Activated naive CD8-positive, alpha-beta T cell (primary cell): ENCODE measurements at regions not wholly inside any gene's neighbourhood (a gene's known extent, or its start where the extent isn't known, plus 50 kb on each side); places are given as distances from the start of the nearest gene placed in this dataset.
"Not testable (repeated sequence)": the region's sequence is repeated elsewhere in the genome, so short reads cannot be mapped to it uniquely, and the experiment has no call there.

Experiments
- H3K27ac Mint-ChIP-seq: one replicate; pipeline ENCODE4 v1.8.0; 2021; ENCODE audit warnings: mixed read lengths
- H3K27me3 Mint-ChIP-seq: one replicate; pipeline ENCODE4 v1.8.0; 2021; ENCODE audit warnings: mixed read lengths
- H3K36me3 Mint-ChIP-seq: one replicate; pipeline ENCODE4 v1.8.0; 2021; ENCODE audit warnings: mixed read lengths
- H3K4me1 Mint-ChIP-seq: one replicate; pipeline ENCODE4 v1.8.0; 2021; ENCODE audit warnings: low read depth, mixed read lengths
- H3K4me3 Mint-ChIP-seq: one replicate; pipeline ENCODE4 v1.8.0; 2021; ENCODE audit warnings: mild to moderate bottlenecking, mixed read lengths
- H3K9me3 Mint-ChIP-seq: one replicate; pipeline ENCODE4 v1.8.0; 2021; ENCODE audit warnings: low read depth, mixed read lengths

- peaks cover 2% of the 10 kb centered on the region for H3K36me3 Mint-ChIP-seq
- no peak overlapping the region for H3K27ac Mint-ChIP-seq
- no peaks in the 10 kb centered on the region for H3K4me1 Mint-ChIP-seq
- peaks cover 27% of the 10 kb centered on the region for H3K27me3 Mint-ChIP-seq
- peaks cover 10% of the 10 kb centered on the region for H3K9me3 Mint-ChIP-seq
- no peak overlapping the region for H3K4me3 Mint-ChIP-seq
Observed at GRCh38 chr16:86256995-86257394, 253.3 kb upstream of the FOXF1 start.

- Mint-ChIP-seq H3K9me3 (peaks cover 10% of the 10 kb centered on the region), H3K27me3 (peaks cover 28% of the 10 kb centered on the region), H3K27ac (no peak overlapping the region), H3K4me1 (no peaks in the 10 kb centered on the region), H3K36me3 (peaks cover 2% of the 10 kb centered on the region), H3K4me3 (no peak overlapping the region)
Observed at GRCh38 chr16:86257546-86257945, 252.8 kb upstream of the FOXF1 start.

GRCh38 chr16:86258713-86259112 is 251.6 kb upstream of the FOXF1 start:
- Mint-ChIP-seq H3K27ac (no peak overlapping the region), H3K4me3 (no peak overlapping the region), H3K4me1 (no peaks in the 10 kb centered on the region), H3K27me3 (peaks cover 28% of the 10 kb centered on the region), H3K9me3 (peaks cover 10% of the 10 kb centered on the region), H3K36me3 (peaks cover 2% of the 10 kb centered on the region)

GRCh38 chr16:86259499-86259898 is 250.8 kb upstream of the FOXF1 start:
- H3K4me3 Mint-ChIP-seq = no peak overlapping the region
- no peak overlapping the region for H3K27ac Mint-ChIP-seq
- H3K9me3 Mint-ChIP-seq = peaks cover 10% of the 10 kb centered on the region
- H3K27me3 Mint-ChIP-seq = peaks cover 28% of the 10 kb centered on the region
- no peaks in the 10 kb centered on the region for H3K4me1 Mint-ChIP-seq
- H3K36me3 Mint-ChIP-seq = peaks cover 2% of the 10 kb centered on the region

- no peak overlapping the region for H3K27ac Mint-ChIP-seq
- H3K4me1 Mint-ChIP-seq = no peaks in the 10 kb centered on the region
- no peak overlapping the region for H3K4me3 Mint-ChIP-seq
- H3K36me3 Mint-ChIP-seq = peaks cover 2% of the 10 kb centered on the region
- H3K9me3 Mint-ChIP-seq = no peaks in the 10 kb centered on the region
- H3K27me3 Mint-ChIP-seq = peaks cover 25% of the 10 kb centered on the region
Observed at GRCh38 chr16:86261379-86261778, 248.9 kb upstream of the FOXF1 start.

- H3K4me1 Mint-ChIP-seq, H3K9me3 Mint-ChIP-seq, H3K27me3 Mint-ChIP-seq, H3K36me3 Mint-ChIP-seq, H3K27ac Mint-ChIP-seq, H3K4me3 Mint-ChIP-seq: not testable (repeated sequence)
Observed at GRCh38 chr16:86267657-86268056, 242.7 kb upstream of the FOXF1 start.

- Mint-ChIP-seq H3K36me3 (no peaks in the 10 kb centered on the region), H3K27ac (no peak overlapping the region), H3K27me3 (peaks cover 7% of the 10 kb centered on the region), H3K4me1 (no peaks in the 10 kb centered on the region), H3K4me3 (no peak overlapping the region), H3K9me3 (no peaks in the 10 kb centered on the region)
Observed at GRCh38 chr16:86270696-86271095, 239.6 kb upstream of the FOXF1 start.

GRCh38 chr16:86272744-86273143 is 237.6 kb upstream of the FOXF1 start:
- no peak overlapping the region for H3K27ac Mint-ChIP-seq
- no peaks in the 10 kb centered on the region for H3K36me3 Mint-ChIP-seq
- peaks cover 7% of the 10 kb centered on the region for H3K27me3 Mint-ChIP-seq
- H3K4me1 Mint-ChIP-seq = no peaks in the 10 kb centered on the region
- no peaks in the 10 kb centered on the region for H3K9me3 Mint-ChIP-seq
- no peak overlapping the region for H3K4me3 Mint-ChIP-seq

- Mint-ChIP-seq H3K27ac (no peak overlapping the region), H3K4me1 (no peaks in the 10 kb centered on the region), H3K4me3 (no peak overlapping the region), H3K9me3 (no peaks in the 10 kb centered on the region), H3K36me3 (no peaks in the 10 kb centered on the region), H3K27me3 (peaks cover 8% of the 10 kb centered on the region)
Observed at GRCh38 chr16:86277221-86277620, 233.1 kb upstream of the FOXF1 start.

GRCh38 chr16:86277859-86278258 is 232.5 kb upstream of the FOXF1 start:
- H3K4me1 Mint-ChIP-seq, H3K4me3 Mint-ChIP-seq, H3K9me3 Mint-ChIP-seq, H3K27ac Mint-ChIP-seq, H3K27me3 Mint-ChIP-seq, H3K36me3 Mint-ChIP-seq: not testable (repeated sequence)

GRCh38 chr16:86281421-86281820 is 228.9 kb upstream of the FOXF1 start:
- H3K9me3 Mint-ChIP-seq = no peaks in the 10 kb centered on the region
- H3K27me3 Mint-ChIP-seq = peaks cover 16% of the 10 kb centered on the region
- no peak overlapping the region for H3K27ac Mint-ChIP-seq
- H3K4me1 Mint-ChIP-seq = no peaks in the 10 kb centered on the region
- H3K4me3 Mint-ChIP-seq = no peak overlapping the region
- no peaks in the 10 kb centered on the region for H3K36me3 Mint-ChIP-seq

- Mint-ChIP-seq H3K9me3 (no peaks in the 10 kb centered on the region), H3K27me3 (peaks cover 31% of the 10 kb centered on the region), H3K4me3 (no peak overlapping the region), H3K27ac (no peak overlapping the region), H3K36me3 (no peaks in the 10 kb centered on the region), H3K4me1 (no peaks in the 10 kb centered on the region)
Observed at GRCh38 chr16:86283944-86284343, 226.4 kb upstream of the FOXF1 start.

GRCh38 chr16:86285421-86285820 is 224.9 kb upstream of the FOXF1 start:
- Mint-ChIP-seq H3K27me3 (peaks cover 37% of the 10 kb centered on the region), H3K27ac (no peak overlapping the region), H3K4me1 (no peaks in the 10 kb centered on the region), H3K36me3 (no peaks in the 10 kb centered on the region), H3K4me3 (no peak overlapping the region), H3K9me3 (no peaks in the 10 kb centered on the region)

GRCh38 chr16:86285938-86286921 is 224.1 kb upstream of the FOXF1 start:
- Mint-ChIP-seq H3K27me3 (peaks cover 41% of the 10 kb centered on the region), H3K4me3 (no peak overlapping the region), H3K4me1 (no peaks in the 10 kb centered on the region), H3K27ac (no peak overlapping the region), H3K9me3 (no peaks in the 10 kb centered on the region), H3K36me3 (no peaks in the 10 kb centered on the region)

- Mint-ChIP-seq H3K4me3 (no peak overlapping the region), H3K9me3 (no peaks in the 10 kb centered on the region), H3K27me3 (peaks cover 44% of the 10 kb centered on the region), H3K36me3 (no peaks in the 10 kb centered on the region), H3K4me1 (no peaks in the 10 kb centered on the region), H3K27ac (no peak overlapping the region)
Observed at GRCh38 chr16:86286991-86287663, 223.2 kb upstream of the FOXF1 start.
